ENCODE measurements at regions not wholly inside any gene's neighbourhood (a gene's known extent, or its start where the extent isn't known, plus 50 kb on each side); places are given as distances from the start of the nearest gene placed in this dataset.

GRCh38 chr12:85468356-85469157, 188.5 kb downstream of the ALX1 start:
- peak; percentile 82 for TF ChIP-seq CTCF (IDR thresholded peaks at IDR 0.05; ENCODE audit: low read depth, low read length)
- no peak for TF ChIP-seq EZH2phosphoT487 (IDR thresholded peaks at IDR 0.05; ENCODE audit: low read depth)
